ENCODE measurements at regions not wholly inside any gene's neighbourhood (a gene's known extent, or its start where the extent isn't known, plus 50 kb on each side); places are given as distances from the start of the nearest gene placed in this dataset.

GRCh38 chr20:6635034-6635736, 132.3 kb upstream of the BMP2 start:
- peaks cover 13% of the 10 kb centered on the region for H3K9me3 Mint-ChIP-seq
- no peaks in the 10 kb centered on the region for H3K27me3 Mint-ChIP-seq (ENCODE audit: low read depth)
- TF ChIP-seq TEAD4 (CRISPR knock-in tag; IDR thresholded peaks at IDR 0.05) (no peak), CDX4 (CRISPR knock-in tag; IDR thresholded peaks at IDR 0.05; ENCODE audit: borderline replicate concordance) (no peak), OVOL2 (CRISPR knock-in tag; IDR thresholded peaks at IDR 0.05; ENCODE audit: borderline replicate concordance) (no peak), STAT6 (CRISPR knock-in tag; conservative IDR thresholded peaks at IDR 0.05; ENCODE audit: low read depth) (no peak), FOXK1 (CRISPR knock-in tag; IDR thresholded peaks at IDR 0.05) (no peak), ZNF263 (CRISPR knock-in tag; IDR thresholded peaks at IDR 0.05; ENCODE audit: low read depth) (no peak), ZNF138 (CRISPR knock-in tag; conservative IDR thresholded peaks at IDR 0.05) (no peak), SMAD4 (CRISPR knock-in tag; IDR thresholded peaks at IDR 0.05) (no peak), USF2 (CRISPR knock-in tag; IDR thresholded peaks at IDR 0.05) (no peak), IRF2 (CRISPR knock-in tag; IDR thresholded peaks at IDR 0.05; ENCODE audit: borderline replicate concordance, low read depth) (no peak), ESRRA (CRISPR knock-in tag; IDR thresholded peaks at IDR 0.05; ENCODE audit: borderline replicate concordance) (no peak), ZBTB21 (CRISPR knock-in tag; IDR thresholded peaks at IDR 0.05; ENCODE audit: borderline replicate concordance) (no peak), JAZF1 (CRISPR knock-in tag; IDR thresholded peaks at IDR 0.05) (no peak), MAX (CRISPR knock-in tag; IDR thresholded peaks at IDR 0.05) (no peak)
- peaks cover 3% of the 10 kb centered on the region; the same call in 1 of the 2 replicates for H3K36me3 Mint-ChIP-seq
- ChIA-PET POLR2A (no interaction called here), CTCF (interaction anchor here (1.1 to 3.5 kb wide), 3 partner anchors 8 to 131 kb away, joined by 3 to 20 read pairs (median 4); no protein-coding TSS in a partner anchor)
- ATAC-seq: no peak
- peaks cover 16% of the 10 kb centered on the region for H3K4me1 Mint-ChIP-seq
- DNase-seq (ENCODE audit: low spot score): no peak
- no peak overlapping the region for H3K4me3 Mint-ChIP-seq
- no peak overlapping the region for H3K27ac Mint-ChIP-seq

- H3K9me3 Mint-ChIP-seq: no peaks in the 10 kb centered on the region
- H3K27me3 Mint-ChIP-seq (ENCODE audit: low read depth): no peaks in the 10 kb centered on the region
- POLR2A ChIA-PET: no interaction called here
- no peak for TF ChIP-seq STAT6 (CRISPR knock-in tag; conservative IDR thresholded peaks at IDR 0.05; ENCODE audit: low read depth)
- TF ChIP-seq AR (CRISPR knock-in tag; IDR thresholded peaks at IDR 0.05): no peak
- TF ChIP-seq IRF2 (CRISPR knock-in tag; IDR thresholded peaks at IDR 0.05; ENCODE audit: borderline replicate concordance, low read depth): no peak
- no peak for TF ChIP-seq PRRX2 (CRISPR knock-in tag; IDR thresholded peaks at IDR 0.05)
- TF ChIP-seq IRF1 (CRISPR knock-in tag; IDR thresholded peaks at IDR 0.05): no peak
- no peak for TF ChIP-seq SOX15 (CRISPR knock-in tag; IDR thresholded peaks at IDR 0.05)
- TF ChIP-seq MLX (CRISPR knock-in tag; IDR thresholded peaks at IDR 0.05): no peak
- TF ChIP-seq ZMAT4 (CRISPR knock-in tag; IDR thresholded peaks at IDR 0.05): no peak
- no peak for TF ChIP-seq USF1 (CRISPR knock-in tag; IDR thresholded peaks at IDR 0.05)
These were observed 135.3 kb upstream of the BMP2 start for GRCh38 chr20:6632187-6632586.

More at GRCh38 chr20:6632187-6632586, 135.3 kb upstream of the BMP2 start:
- Mint-ChIP-seq H3K4me3 (no peak overlapping the region), H3K4me1 (peaks cover 10% of the 10 kb centered on the region), H3K36me3 (no peaks in the 10 kb centered on the region), H3K27ac (no peak overlapping the region)
- no peak for DNase-seq (ENCODE audit: low spot score)
- no peak for ATAC-seq
- CTCF ChIA-PET: no interaction called here
